ENCODE measurements at regions not wholly inside any gene's neighbourhood (a gene's known extent, or its start where the extent isn't known, plus 50 kb on each side); places are given as distances from the start of the nearest gene placed in this dataset.

DNA sequence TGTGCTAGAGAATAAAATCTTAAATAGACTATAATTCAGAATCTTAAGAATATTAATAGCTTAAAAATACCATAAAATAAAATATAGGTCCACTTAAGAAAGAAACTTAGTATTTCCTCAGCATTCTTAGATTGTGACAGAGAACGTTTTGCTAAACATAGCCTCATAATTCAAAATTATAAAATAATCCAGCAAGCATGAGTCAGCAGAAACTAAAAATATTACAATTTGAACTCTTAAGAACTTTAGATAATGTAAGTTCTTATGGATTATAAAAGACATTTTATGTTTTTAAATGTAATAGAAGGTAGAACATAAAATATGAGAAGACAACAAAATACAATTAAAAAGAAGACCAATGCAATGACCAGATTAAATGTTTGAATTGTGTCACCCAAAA, 164.5 kb upstream of the MC4R start:
- TF ChIP-seq CTCF (IDR thresholded peaks at IDR 0.05; ENCODE audit: unreplicated experiment in 3 of 3): no peak
- no peaks in the 10 kb centered on the region for H3K9me3 Mint-ChIP-seq
- H3K27me3 Mint-ChIP-seq (ENCODE audit: low read depth): no peaks in the 10 kb centered on the region
- H3K36me3 Mint-ChIP-seq (ENCODE audit: low read depth): no peaks in the 10 kb centered on the region
- H3K4me3 Mint-ChIP-seq: no peak overlapping the region
- no peaks in the 10 kb centered on the region for H3K4me1 Mint-ChIP-seq
- H3K27ac Mint-ChIP-seq: no peak overlapping the region

- H3K4me3 Mint-ChIP-seq: no peak overlapping the region
- H3K9me3 Mint-ChIP-seq: no peaks in the 10 kb centered on the region
- H3K36me3 Mint-ChIP-seq (ENCODE audit: low read depth): no peaks in the 10 kb centered on the region
- H3K27ac Mint-ChIP-seq: no peak overlapping the region
- H3K27me3 Mint-ChIP-seq (ENCODE audit: low read depth): no peaks in the 10 kb centered on the region
- no peaks in the 10 kb centered on the region for H3K4me1 Mint-ChIP-seq
- no peak for TF ChIP-seq CTCF (IDR thresholded peaks at IDR 0.05; ENCODE audit: unreplicated experiment in 3 of 3)
These were observed 166.3 kb upstream of the MC4R start for GRCh38 chr18:60538891-60539290.

DNA sequence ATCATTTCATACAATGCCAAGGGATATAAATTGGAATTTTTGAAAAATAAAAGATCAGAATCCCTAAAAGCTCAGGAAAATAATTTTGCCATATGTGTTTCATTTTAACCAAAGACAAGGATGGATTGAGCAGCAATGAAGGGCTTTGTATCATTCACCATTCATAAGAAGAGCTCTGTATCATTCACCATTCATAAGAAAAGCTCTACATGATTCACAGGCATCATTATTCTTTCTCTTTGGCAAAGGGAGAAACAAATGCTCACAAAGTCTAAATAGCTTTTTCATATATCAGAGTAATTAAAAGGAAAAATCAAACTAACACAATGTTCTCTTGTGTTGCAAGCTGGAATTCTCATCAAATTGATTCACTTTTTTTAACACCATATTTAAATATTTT, 169.1 kb upstream of the MC4R start:
- H3K36me3 Mint-ChIP-seq (ENCODE audit: low read depth): no peaks in the 10 kb centered on the region
- no peak overlapping the region for H3K4me3 Mint-ChIP-seq
- H3K27me3 Mint-ChIP-seq (ENCODE audit: low read depth): no peaks in the 10 kb centered on the region
- no peaks in the 10 kb centered on the region for H3K9me3 Mint-ChIP-seq
- no peaks in the 10 kb centered on the region for H3K4me1 Mint-ChIP-seq
- TF ChIP-seq CTCF (IDR thresholded peaks at IDR 0.05; ENCODE audit: unreplicated experiment in 3 of 3): no peak
- H3K27ac Mint-ChIP-seq: no peak overlapping the region

GRCh38 chr18:60543646-60544045, 171.1 kb upstream of the MC4R start:
- Mint-ChIP-seq H3K36me3 (ENCODE audit: low read depth) (no peaks in the 10 kb centered on the region), H3K27me3 (ENCODE audit: low read depth) (no peaks in the 10 kb centered on the region), H3K9me3 (no peaks in the 10 kb centered on the region), H3K27ac (no peak overlapping the region), H3K4me1 (no peaks in the 10 kb centered on the region), H3K4me3 (no peak overlapping the region)
- no peak for TF ChIP-seq CTCF (IDR thresholded peaks at IDR 0.05; ENCODE audit: unreplicated experiment in 3 of 3)

DNA sequence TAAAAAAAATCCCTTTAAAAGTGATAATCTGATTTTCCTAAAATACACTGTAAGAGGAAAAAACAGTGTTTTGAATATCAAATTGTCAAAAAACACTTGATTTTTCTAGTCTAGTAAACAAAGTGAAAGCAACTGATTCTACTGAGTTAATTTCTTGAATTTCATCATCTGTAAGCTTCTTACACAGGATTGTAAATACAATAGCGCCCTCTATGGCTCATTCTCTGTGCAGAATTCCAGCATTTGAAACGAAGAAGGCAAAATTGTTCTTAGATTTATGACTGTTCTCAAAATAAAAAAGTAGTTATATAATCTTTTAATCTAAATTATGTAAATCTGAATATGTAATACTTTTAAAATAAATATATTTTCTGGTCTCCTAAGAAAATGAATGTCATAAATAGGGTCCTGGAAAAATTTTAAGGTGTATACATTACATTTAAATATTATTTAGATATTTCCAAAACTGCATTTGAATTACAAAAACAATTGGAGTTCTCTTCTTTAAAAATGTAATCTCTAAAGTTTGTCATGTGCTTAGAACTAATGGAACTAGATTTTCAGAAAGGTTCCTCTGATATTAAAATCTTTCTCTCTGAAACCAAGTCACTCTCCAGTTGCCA, 176.9 kb upstream of the MC4R start:
- H3K27me3 Mint-ChIP-seq (ENCODE audit: low read depth): no peaks in the 10 kb centered on the region
- no peaks in the 10 kb centered on the region for H3K9me3 Mint-ChIP-seq
- H3K36me3 Mint-ChIP-seq (ENCODE audit: low read depth): no peaks in the 10 kb centered on the region
- no peak overlapping the region for H3K27ac Mint-ChIP-seq
- no peak overlapping the region for H3K4me3 Mint-ChIP-seq
- H3K4me1 Mint-ChIP-seq: no peaks in the 10 kb centered on the region
- TF ChIP-seq CTCF (IDR thresholded peaks at IDR 0.05; ENCODE audit: unreplicated experiment in 3 of 3): peak; percentile 84 to 96 (median 88)

DNA sequence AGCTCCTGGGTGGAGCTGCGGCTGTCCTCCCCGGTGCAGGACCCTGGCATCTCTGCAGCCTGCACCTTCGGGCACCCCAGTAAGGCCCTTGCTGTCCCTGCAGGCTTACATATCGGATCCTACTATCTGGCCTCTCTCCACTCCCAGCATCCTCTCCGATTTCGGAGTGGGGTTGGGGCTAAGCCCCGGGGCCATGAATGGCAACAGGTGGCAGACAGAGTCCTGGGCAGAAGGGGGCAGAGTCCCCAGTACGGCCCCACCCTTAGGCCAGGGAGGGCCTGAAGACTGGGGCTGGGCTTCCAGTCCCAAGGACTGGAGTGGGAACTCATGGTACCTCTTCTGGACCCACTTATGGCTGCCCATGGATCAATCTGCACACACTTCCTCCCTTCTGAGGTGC, 180.4 kb upstream of the MC4R start:
- no peak overlapping the region for H3K27ac Mint-ChIP-seq
- no peak overlapping the region for H3K4me3 Mint-ChIP-seq
- no peaks in the 10 kb centered on the region for H3K27me3 Mint-ChIP-seq (ENCODE audit: low read depth)
- H3K4me1 Mint-ChIP-seq: no peaks in the 10 kb centered on the region
- no peaks in the 10 kb centered on the region for H3K9me3 Mint-ChIP-seq
- TF ChIP-seq CTCF (IDR thresholded peaks at IDR 0.05; ENCODE audit: unreplicated experiment in 3 of 3): no peak
- H3K36me3 Mint-ChIP-seq (ENCODE audit: low read depth): no peaks in the 10 kb centered on the region

Measured in nephron (organoid).